Neuronal stem cell (in vitro differentiated cells): ENCODE measurements at regions not wholly inside any gene's neighbourhood (a gene's known extent, or its start where the extent isn't known, plus 50 kb on each side); places are given as distances from the start of the nearest gene placed in this dataset.

ENCODE experiments used
- DNase-seq: peaks from one replicate; pipeline ENCODE4 v3.0.0-alpha.2; 2013; ENCODE audit warnings: low spot score
- H2AFZ ChIP-seq: one replicate; pipeline ENCODE4 v1.6.1; 2013; ENCODE audit warnings: mild to moderate bottlenecking, low read length, inconsistent platforms
- H2AK5ac ChIP-seq: 2 replicates; pipeline ENCODE4 v1.6.1; 2013; ENCODE audit warnings: low read depth, mild to moderate bottlenecking, inconsistent platforms, low read length, moderate library complexity, mixed read lengths
- H2BK120ac ChIP-seq: 2 replicates; pipeline ENCODE4 v1.6.1; 2013; ENCODE audit warnings: low read depth, mild to moderate bottlenecking, inconsistent platforms, low read length, moderate library complexity, mixed read lengths
- H2BK12ac ChIP-seq: one replicate; pipeline ENCODE4 v1.6.1; 2013; ENCODE audit warnings: low read length, inconsistent platforms
- H2BK15ac ChIP-seq: 2 replicates; pipeline ENCODE4 v1.6.1; 2013; ENCODE audit warnings: mild to moderate bottlenecking, low read length, inconsistent platforms, mixed read lengths
- H2BK5ac ChIP-seq: one replicate; pipeline ENCODE4 v1.6.1; 2013; ENCODE audit warnings: inconsistent platforms, mild to moderate bottlenecking, low read length, moderate library complexity
- H3K14ac ChIP-seq: one replicate; pipeline ENCODE4 v1.6.1; 2013; ENCODE audit warnings: low read length, inconsistent platforms
- H3K18ac ChIP-seq: 2 replicates; pipeline ENCODE4 v1.6.1; 2013; ENCODE audit warnings: low read length, inconsistent platforms
- H3K23ac ChIP-seq: 2 replicates; pipeline ENCODE4 v1.6.1; 2013; ENCODE audit warnings: low read depth, mild to moderate bottlenecking, mixed read lengths, low read length, inconsistent platforms; ENCODE audit not compliant: poor library complexity
- H3K27ac ChIP-seq: replicated peaks from 3 replicates; pipeline ENCODE4 v1.5.1; 2013; ENCODE audit warnings: low read length, inconsistent platforms
- H3K27me3 ChIP-seq, 3 experiments: 2 replicates each; pipeline ENCODE4 v1.6.1; 2013; ENCODE audit warnings: low read length in 3 of 3, mild to moderate bottlenecking in 2 of 3, inconsistent platforms in 1 of 3, low read depth in 1 of 3, mixed read lengths in 1 of 3, moderate library complexity in 1 of 3; ENCODE audit not compliant: control insufficient read depth in 3 of 3, insufficient read depth in 3 of 3
- H3K36me3 ChIP-seq, 2 donors: replicated peaks in 1 of 2; 2 replicates each; pipeline ENCODE4 v1.6.1; 2013; ENCODE audit warnings: low read length in 2 of 2; ENCODE audit not compliant: control insufficient read depth in 2 of 2, insufficient read depth in 2 of 2
- H3K4ac ChIP-seq: 2 replicates; pipeline ENCODE4 v1.6.1; 2013; ENCODE audit warnings: inconsistent platforms, mild to moderate bottlenecking, low read length, moderate library complexity
- H3K4me1 ChIP-seq, 2 donors: 1 replicate in 1 of 2; 2 replicates in 1 of 2; pipeline ENCODE4 v1.6.1; 2013; ENCODE audit warnings: low read length in 2 of 2, low read depth in 1 of 2; ENCODE audit not compliant: control insufficient read depth in 2 of 2, insufficient read depth in 1 of 2
- H3K4me2 ChIP-seq: one replicate; pipeline ENCODE4 v1.6.1; 2013; ENCODE audit warnings: mild to moderate bottlenecking, low read length, inconsistent platforms; ENCODE audit not compliant: insufficient read depth, poor library complexity, severe bottlenecking
- H3K4me3 ChIP-seq, 2 donors: 2 replicates each; pipeline ENCODE4 v1.5.1; 2013; ENCODE audit warnings: low read length in 2 of 2, mild to moderate bottlenecking in 2 of 2, inconsistent platforms in 1 of 2, moderate library complexity in 1 of 2
- H3K79me1 ChIP-seq: one replicate; pipeline ENCODE4 v1.6.1; 2013; ENCODE audit warnings: low read depth, mild to moderate bottlenecking, inconsistent platforms, low read length, moderate library complexity
- H3K9ac ChIP-seq: one replicate; pipeline ENCODE4 v1.6.1; 2013; ENCODE audit warnings: mild to moderate bottlenecking, low read depth, low read length, inconsistent platforms; ENCODE audit not compliant: poor library complexity
- H3K9me3 ChIP-seq, 2 donors: replicated peaks in 1 of 2; 2 replicates each; pipeline versions ENCODE3 to v1.6.1; 2013; ENCODE audit warnings: low read length in 2 of 2, mild to moderate bottlenecking in 2 of 2, inconsistent platforms in 1 of 2, low read depth in 1 of 2, mixed read lengths in 1 of 2, moderate library complexity in 1 of 2; ENCODE audit not compliant: control insufficient read depth in 2 of 2, insufficient read depth in 1 of 2
- H4K8ac ChIP-seq: one replicate; pipeline ENCODE4 v1.6.1; 2013; ENCODE audit warnings: low read depth, mild to moderate bottlenecking, inconsistent platforms, low read length, moderate library complexity
- H4K91ac ChIP-seq: one replicate; pipeline ENCODE4 v1.6.1; 2013; ENCODE audit warnings: low read length, low read depth, mild to moderate bottlenecking, inconsistent platforms; ENCODE audit not compliant: poor library complexity
- WGBS, 2 donors: extraction: QIAGEN DNeasy Blood & Tissue Kit; methylation state at CpG; one replicate each; pipeline ENCODE4 v1.1.7; 2013; ENCODE audit warnings: missing lambda C conversion rate in 2 of 2, mixed read lengths in 1 of 2; ENCODE audit not compliant: insufficient read length in 2 of 2, insufficient replicate concordance in 1 of 2; ENCODE audit errors: extremely low coverage in 2 of 2; 5-methylcytosine and 5-hydroxymethylcytosine counted together

DNA sequence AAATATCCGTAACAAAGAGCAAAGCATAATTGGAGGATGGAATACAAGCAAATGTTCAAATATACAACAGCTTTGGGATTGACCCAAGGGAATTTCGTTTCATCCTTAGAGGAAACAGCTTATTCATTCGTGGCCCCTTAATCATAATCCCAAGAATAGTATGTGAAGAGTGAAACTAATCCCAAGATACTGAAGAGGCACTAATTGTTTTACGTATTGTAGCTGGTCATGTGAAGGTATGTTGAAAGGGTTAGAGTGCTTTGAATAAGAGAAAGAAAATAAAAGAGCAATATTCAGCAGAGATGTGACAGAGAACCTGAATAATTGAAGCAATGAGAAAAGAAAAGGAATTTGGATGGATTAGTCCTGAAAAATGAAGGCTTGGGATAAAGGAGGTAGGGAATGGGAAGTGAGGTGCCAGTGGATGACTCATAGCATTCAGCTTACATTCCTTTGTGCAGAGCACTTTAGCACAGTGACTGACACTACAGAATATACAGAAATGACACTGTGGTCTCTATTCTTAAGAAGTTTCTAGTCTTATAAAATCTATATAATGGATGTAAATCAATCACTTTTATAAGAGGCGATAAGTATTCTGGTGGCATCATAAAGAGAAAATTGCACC lies 221.9 kb downstream of the TLR4 start:
- no peak overlapping the region for H3K4ac ChIP-seq
- H3K23ac ChIP-seq = no peak overlapping the region
- no peak overlapping the region for H2BK12ac ChIP-seq
- H2AK5ac ChIP-seq = no peak overlapping the region
- H3K27me3 ChIP-seq = no peaks in the 10 kb centered on the region
- H2BK5ac ChIP-seq = no peak overlapping the region
- H2BK120ac ChIP-seq = no peak overlapping the region
- no peak overlapping the region for H3K4me3 ChIP-seq
- WGBS, 2 donors = no CpG with 5 or more reads among the region's 5 CpGs
- no peak overlapping the region for H3K9ac ChIP-seq
- H3K14ac ChIP-seq = no peak overlapping the region
- no peak overlapping the region for H4K8ac ChIP-seq
- H3K4me1 ChIP-seq = peaks cover 0 to 5% of the 10 kb centered on the region in 2 donors
- no peak overlapping the region for H3K18ac ChIP-seq
- H3K79me1 ChIP-seq = no peaks in the 10 kb centered on the region
- H2BK15ac ChIP-seq = no peak overlapping the region
- no peak overlapping the region for H3K27ac ChIP-seq
- peak overlapping the region; percentile 8 for H2AFZ ChIP-seq
- no peaks in the 10 kb centered on the region for H3K36me3 ChIP-seq
- no peak overlapping the region for H3K4me2 ChIP-seq
- H3K9me3 ChIP-seq = no peaks in the 10 kb centered on the region
- H4K91ac ChIP-seq = no peak overlapping the region
- DNase-seq = peak; percentile 18

DNA sequence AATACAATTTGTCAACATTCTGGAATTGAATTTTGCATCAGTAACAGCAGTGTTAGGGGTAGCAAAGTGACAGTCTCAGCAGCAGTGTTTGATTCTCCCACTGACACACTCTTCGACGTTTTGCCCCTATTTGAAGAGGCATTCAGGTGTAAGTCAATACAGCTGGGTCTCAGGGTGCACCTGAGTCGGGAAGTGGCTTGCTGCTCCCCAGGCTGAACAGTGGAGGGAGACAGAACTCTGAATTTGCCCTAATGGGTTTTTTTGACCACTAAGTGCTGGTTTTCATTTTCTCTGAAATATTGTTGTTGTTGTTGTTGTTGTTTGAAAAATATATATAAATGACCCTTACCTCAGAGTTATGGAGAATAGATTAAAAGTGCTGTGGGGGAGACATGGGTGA lies 223.2 kb downstream of the TLR4 start:
- DNase-seq = no peak
- H3K9ac ChIP-seq = no peak overlapping the region

DNA sequence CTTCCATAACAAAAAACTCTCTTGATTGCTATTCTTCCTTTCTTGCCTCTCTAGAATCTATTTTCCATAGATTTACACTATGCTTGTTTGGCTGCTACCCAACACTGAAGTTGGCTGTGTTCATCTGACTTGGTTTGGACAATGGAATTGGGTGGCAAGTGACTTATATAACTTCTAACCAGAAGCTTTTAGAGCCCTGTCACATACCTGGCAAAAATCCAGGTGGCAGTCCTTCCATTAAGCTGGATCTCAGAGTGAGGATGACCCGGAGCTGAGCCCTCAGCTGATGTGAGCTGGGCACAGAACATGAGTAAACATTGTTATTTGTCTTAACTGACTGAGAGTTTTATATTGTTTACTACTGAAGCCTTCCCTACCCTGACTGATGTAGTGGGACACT lies 225.7 kb downstream of the TLR4 start:
- no peak overlapping the region for H2BK5ac ChIP-seq
- peaks cover 0 to 5% of the 10 kb centered on the region in 2 donors for H3K4me1 ChIP-seq
- H2AK5ac ChIP-seq = no peak overlapping the region
- no peak overlapping the region for H3K27ac ChIP-seq
- H4K91ac ChIP-seq = no peak overlapping the region
- no peak overlapping the region for H3K18ac ChIP-seq
- no peak overlapping the region for H3K23ac ChIP-seq
- no peak for DNase-seq
- H2BK15ac ChIP-seq = no peak overlapping the region
- H3K79me1 ChIP-seq = no peaks in the 10 kb centered on the region
- H3K27me3 ChIP-seq = no peaks in the 10 kb centered on the region
- no peak overlapping the region for H3K4ac ChIP-seq
- no peak overlapping the region for H2AFZ ChIP-seq
- H3K4me2 ChIP-seq = no peak overlapping the region
- H3K9me3 ChIP-seq = no peaks in the 10 kb centered on the region
- no peak overlapping the region for H2BK12ac ChIP-seq
- no peak overlapping the region for H3K4me3 ChIP-seq
- no peak overlapping the region for H2BK120ac ChIP-seq
- H3K36me3 ChIP-seq = no peaks in the 10 kb centered on the region
- H3K9ac ChIP-seq = no peak overlapping the region
- WGBS, 2 donors = no CpG with 5 or more reads among the region's 1 CpG
- H3K14ac ChIP-seq = no peak overlapping the region
- no peak overlapping the region for H4K8ac ChIP-seq

More for the DNA sequence above, 223.2 kb downstream of the TLR4 start:
- Histone ChIP-seq H3K9me3 (no peaks in the 10 kb centered on the region), H3K4me2 (no peak overlapping the region), H4K91ac (no peak overlapping the region), H3K27me3 (no peaks in the 10 kb centered on the region), H3K79me1 (no peaks in the 10 kb centered on the region), H3K14ac (no peak overlapping the region), H2AK5ac (no peak overlapping the region), H4K8ac (no peak overlapping the region), H2AFZ (no peak overlapping the region), H3K23ac (no peak overlapping the region), H3K4me3 (no peak overlapping the region), H3K27ac (no peak overlapping the region), H3K36me3 (no peaks in the 10 kb centered on the region), H2BK12ac (no peak overlapping the region), H2BK120ac (no peak overlapping the region), H3K4me1 (peaks cover 0 to 5% of the 10 kb centered on the region in 2 donors), H2BK5ac (no peak overlapping the region), H3K4ac (no peak overlapping the region), H2BK15ac (no peak overlapping the region), H3K18ac (no peak overlapping the region)
- WGBS, 2 donors = no CpG with 5 or more reads among the region's 3 CpGs

DNA sequence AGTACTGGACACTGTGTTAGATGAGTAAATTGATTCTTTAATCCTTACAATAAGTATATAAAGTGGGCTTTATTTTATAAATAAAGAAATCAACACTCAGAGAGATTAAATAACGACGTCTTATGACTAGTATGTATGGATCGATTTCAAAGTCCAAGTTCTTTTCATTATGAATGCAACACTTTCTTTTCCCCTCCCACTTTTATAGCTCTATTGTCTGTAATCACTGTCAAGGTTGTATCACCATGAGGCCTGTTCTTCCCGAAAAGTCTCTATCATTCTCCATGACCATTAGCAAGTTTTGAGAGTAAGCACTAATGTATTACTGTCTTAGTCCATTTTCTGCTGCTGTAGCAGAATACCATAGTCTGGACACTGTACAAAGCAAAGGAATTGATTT lies 228.4 kb downstream of the TLR4 start:
- Histone ChIP-seq H3K9me3 (no peaks in the 10 kb centered on the region), H3K18ac (no peak overlapping the region), H3K36me3 (no peaks in the 10 kb centered on the region), H3K4me3 (no peak overlapping the region), H3K27me3 (no peaks in the 10 kb centered on the region), H3K23ac (no peak overlapping the region), H3K27ac (no peak overlapping the region), H2BK5ac (no peak overlapping the region), H2BK120ac (no peak overlapping the region), H2AK5ac (no peak overlapping the region), H3K9ac (no peak overlapping the region), H2AFZ (no peak overlapping the region), H2BK12ac (no peak overlapping the region), H4K91ac (no peak overlapping the region), H3K4me2 (no peak overlapping the region), H3K14ac (no peak overlapping the region), H2BK15ac (no peak overlapping the region), H3K4me1 (peaks cover 0 to 1% of the 10 kb centered on the region in 2 donors), H3K4ac (no peak overlapping the region), H4K8ac (no peak overlapping the region), H3K79me1 (no peaks in the 10 kb centered on the region)
- DNase-seq = no peak
- WGBS, 2 donors = no CpG with 5 or more reads among the region's 4 CpGs
